H9 (cell line): ENCODE measurements at regions not wholly inside any gene's neighbourhood (a gene's known extent, or its start where the extent isn't known, plus 50 kb on each side); places are given as distances from the start of the nearest gene placed in this dataset.

Source experiments
- DNase-seq: peaks from one replicate; pipeline ENCODE4 v3.0.0-alpha.2; 2017
- H2AFZ ChIP-seq: one replicate; pipeline ENCODE4 v1.6.1; 2013; ENCODE audit warnings: mild to moderate bottlenecking, low read length, control low read depth, moderate library complexity
- H2AK5ac ChIP-seq: 2 replicates; pipeline ENCODE4 v1.6.1; 2013; ENCODE audit warnings: low read length, control low read depth, mixed read lengths; ENCODE audit not compliant: insufficient read length
- H2BK120ac ChIP-seq: one replicate; pipeline ENCODE4 v1.6.1; 2013; ENCODE audit warnings: low read depth, mild to moderate bottlenecking, low read length, control low read depth, inconsistent platforms; ENCODE audit not compliant: poor library complexity, severe bottlenecking
- H2BK12ac ChIP-seq: 2 replicates; pipeline ENCODE4 v1.6.1; 2013; ENCODE audit warnings: low read length, control low read depth, mixed read lengths, low read depth; ENCODE audit not compliant: insufficient read length
- H2BK15ac ChIP-seq: 2 replicates; pipeline ENCODE4 v1.6.1; 2013; ENCODE audit warnings: low read depth, low read length, control low read depth
- H2BK20ac ChIP-seq: one replicate; pipeline ENCODE4 v1.6.1; 2013; ENCODE audit warnings: low read depth, mild to moderate bottlenecking, low read length, control low read depth, inconsistent platforms; ENCODE audit not compliant: poor library complexity, severe bottlenecking
- H2BK5ac ChIP-seq: 2 replicates; pipeline ENCODE4 v1.6.1; 2013; ENCODE audit warnings: low read length, control low read depth, mixed read lengths; ENCODE audit not compliant: insufficient read length
- H3K14ac ChIP-seq: 2 replicates; pipeline ENCODE4 v1.6.1; 2013; ENCODE audit warnings: low read length, control low read depth; ENCODE audit not compliant: insufficient read depth
- H3K18ac ChIP-seq: 2 replicates; pipeline ENCODE4 v1.6.1; 2013; ENCODE audit warnings: low read depth, mild to moderate bottlenecking, mixed read lengths, low read length, control low read depth; ENCODE audit not compliant: insufficient read length
- H3K23ac ChIP-seq: 2 replicates; pipeline ENCODE4 v1.6.1; 2013; ENCODE audit warnings: low read length, control low read depth, mixed read lengths, low read depth; ENCODE audit not compliant: insufficient read length
- H3K23me2 ChIP-seq: 2 replicates; pipeline ENCODE4 v1.6.1; 2013; ENCODE audit warnings: low read depth, mild to moderate bottlenecking, mixed read lengths, low read length, control low read depth; ENCODE audit not compliant: insufficient read length, poor library complexity, severe bottlenecking
- H3K27ac ChIP-seq: 2 replicates; pipeline ENCODE4 v1.5.1; 2013; ENCODE audit warnings: low read length, control low read depth, mixed read lengths, low read depth; ENCODE audit not compliant: insufficient read length
- H3K27me3 ChIP-seq: 2 replicates; pipeline ENCODE4 v1.6.1; 2013; ENCODE audit warnings: low read length, control low read depth, inconsistent platforms; ENCODE audit not compliant: insufficient read depth
- H3K4ac ChIP-seq: 2 replicates; pipeline ENCODE4 v1.6.1; 2013; ENCODE audit warnings: low read depth, mild to moderate bottlenecking, control low read depth, inconsistent platforms, low read length, moderate library complexity
- H3K4me1 ChIP-seq: 2 replicates; pipeline ENCODE4 v1.6.1; 2013; ENCODE audit warnings: low read length, control low read depth, inconsistent platforms; ENCODE audit not compliant: insufficient read depth
- H3K4me2 ChIP-seq: 2 replicates; pipeline ENCODE4 v1.6.1; 2013; ENCODE audit warnings: low read length, control low read depth, mixed read lengths; ENCODE audit not compliant: insufficient read length, insufficient read depth
- H3K56ac ChIP-seq: 2 replicates; pipeline ENCODE4 v1.6.1; 2013; ENCODE audit warnings: low read depth, mild to moderate bottlenecking, mixed read lengths, low read length, control low read depth; ENCODE audit not compliant: insufficient read length
- H3K79me1 ChIP-seq: 2 replicates; pipeline ENCODE4 v1.6.1; 2013; ENCODE audit warnings: low read depth, mild to moderate bottlenecking, moderate library complexity, low read length, control low read depth, inconsistent platforms; ENCODE audit not compliant: insufficient read depth, poor library complexity, severe bottlenecking
- H3K79me2 ChIP-seq: 2 replicates; pipeline ENCODE4 v1.6.1; 2013; ENCODE audit warnings: low read length, control low read depth, inconsistent platforms; ENCODE audit not compliant: insufficient read depth
- H3K9ac ChIP-seq: 2 replicates; pipeline ENCODE4 v1.6.1; 2013; ENCODE audit warnings: low read length, control low read depth, mixed read lengths; ENCODE audit not compliant: insufficient read length; ENCODE audit errors: extremely low read depth
- H3K9me3 ChIP-seq: one replicate; pipeline ENCODE4 v1.6.1; 2013; ENCODE audit warnings: low read depth, low read length, inconsistent platforms; ENCODE audit not compliant: control insufficient read depth
- H3T11ph ChIP-seq: one replicate; pipeline ENCODE4 v1.6.1; 2013; ENCODE audit warnings: mild to moderate bottlenecking, low read length, control low read depth, inconsistent platforms
- H4K20me1 ChIP-seq: one replicate; pipeline ENCODE4 v1.6.1; 2013; ENCODE audit not compliant: control insufficient read depth, insufficient read length, insufficient read depth
- H4K5ac ChIP-seq: 2 replicates; pipeline ENCODE4 v1.6.1; 2013; ENCODE audit warnings: low read depth, mild to moderate bottlenecking, mixed read lengths, low read length, control low read depth; ENCODE audit not compliant: insufficient read length
- H4K8ac ChIP-seq: replicated peaks from 2 replicates; pipeline ENCODE4 v1.6.1; 2013; ENCODE audit warnings: low read length, control low read depth, mixed read lengths, low read depth; ENCODE audit not compliant: insufficient read length
- H4K91ac ChIP-seq: 2 replicates; pipeline ENCODE4 v1.6.1; 2013; ENCODE audit warnings: low read depth, mild to moderate bottlenecking, moderate library complexity, mixed read lengths, low read length, control low read depth; ENCODE audit not compliant: insufficient read length
- H3K27ac Mint-ChIP-seq, 3 experiments: 2 replicates in 2 of 3; 3 replicates in 1 of 3; pipeline ENCODE4 v1.8.0; 2020 to 2021; ENCODE audit warnings: mixed read lengths in 3 of 3, mild to moderate bottlenecking in 1 of 3, moderate library complexity in 1 of 3
- H3K27me3 Mint-ChIP-seq: 2 replicates; pipeline ENCODE4 v1.8.0; 2021; ENCODE audit warnings: low read depth, mild to moderate bottlenecking, moderate library complexity, mixed read lengths
- H3K36me3 Mint-ChIP-seq, 3 experiments: 2 replicates in 2 of 3; 3 replicates in 1 of 3; pipeline ENCODE4 v1.8.0; 2020 to 2021; ENCODE audit warnings: low read depth in 3 of 3, mixed read lengths in 3 of 3; ENCODE audit not compliant: insufficient read depth in 1 of 3
- H3K4me1 Mint-ChIP-seq, 2 experiments: 2 replicates each; pipeline ENCODE4 v1.8.0; 2020; ENCODE audit warnings: mixed read lengths in 2 of 2
- H3K4me3 Mint-ChIP-seq, 2 experiments: 2 replicates in 1 of 2; 3 replicates in 1 of 2; pipeline ENCODE4 v1.8.0; 2020 to 2021; ENCODE audit warnings: mild to moderate bottlenecking in 2 of 2, mixed read lengths in 2 of 2, moderate library complexity in 1 of 2
- H3K9me3 Mint-ChIP-seq, 2 experiments: 2 replicates in 1 of 2; 3 replicates in 1 of 2; pipeline ENCODE4 v1.8.0; 2020; ENCODE audit warnings: mild to moderate bottlenecking in 2 of 2, mixed read lengths in 2 of 2, moderate library complexity in 1 of 2
- WGBS: extraction: QIAGEN DNeasy Blood & Tissue Kit; methylation state at CpG from one replicate; pipeline ENCODE4 v1.1.7; 2013; ENCODE audit warnings: missing lambda C conversion rate, low lambda C conversion rate, mixed read lengths; ENCODE audit not compliant: insufficient read length; ENCODE audit errors: extremely low coverage; 5-methylcytosine and 5-hydroxymethylcytosine counted together
- TF ChIP-seq, protein P1 (sequence below): fragments of 200-600 bp; sonication (generic); conservative IDR thresholded peaks from 3 replicates; pipeline ENCODE4 v1.8.0; 2021; ENCODE audit warnings: antibody characterized with exemption, mild to moderate bottlenecking

DNA sequence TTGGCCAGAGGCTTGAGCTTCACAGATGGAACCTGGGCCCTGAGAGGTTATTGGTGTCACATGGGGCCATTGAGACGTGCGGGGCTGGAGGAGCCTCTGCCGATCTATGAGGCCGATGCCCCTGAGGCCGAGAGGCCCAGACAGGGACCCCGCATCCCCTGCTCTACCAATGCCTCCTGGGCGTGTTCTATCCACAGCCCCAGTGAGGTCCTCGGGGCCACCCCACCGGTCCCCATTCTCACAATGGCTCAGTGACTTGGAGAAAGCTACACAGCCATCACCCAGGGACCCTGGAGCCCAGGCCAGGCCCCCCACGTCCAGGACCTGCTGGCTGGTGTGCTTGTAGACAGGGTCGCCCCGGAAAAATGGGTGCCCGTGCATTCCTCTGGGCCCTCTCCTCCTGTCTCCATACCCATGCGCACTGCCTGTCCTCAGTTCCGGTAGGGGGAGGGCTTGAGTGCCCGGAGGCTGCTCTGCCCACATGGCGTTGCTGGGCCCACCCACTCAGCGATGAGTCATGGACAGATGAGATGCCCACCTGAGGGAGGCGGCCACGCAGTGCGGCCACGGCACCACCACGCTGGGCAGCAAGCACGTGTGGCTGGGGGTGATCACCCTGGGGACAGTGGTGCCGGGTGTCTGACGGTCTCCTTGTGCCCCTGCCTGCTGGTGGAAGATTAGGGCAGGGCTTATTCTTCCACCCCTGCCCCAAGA lies 1224.7 kb downstream of the BRD1 start:
- H3K56ac ChIP-seq = no peak overlapping the region
- no peak overlapping the region for H2AK5ac ChIP-seq
- H3K79me1 ChIP-seq = no peaks in the 10 kb centered on the region
- no peak overlapping the region for H2BK120ac ChIP-seq
- H3T11ph ChIP-seq = no peak overlapping the region
- no peak overlapping the region for H3K4ac ChIP-seq
- H2BK15ac ChIP-seq = no peak overlapping the region
- Mint-ChIP-seq H3K27me3 (peaks cover 1% of the 10 kb centered on the region; the same call in 1 of the 2 replicates), H3K9me3 (peaks cover 7 to 8% of the 10 kb centered on the region in 2 experiments; a peak in 4 of 5 replicates), H3K36me3 (peaks cover 11 to 18% (median 12%) of the 10 kb centered on the region in 3 experiments), H3K4me1 (peaks cover 7 to 11% of the 10 kb centered on the region in 2 experiments), H3K4me3 (no peak overlapping the region), H3K27ac (no peak overlapping the region)
- H3K27me3 ChIP-seq = no peaks in the 10 kb centered on the region
- H4K20me1 ChIP-seq = no peaks in the 10 kb centered on the region
- no peak overlapping the region for H2BK5ac ChIP-seq
- H2BK20ac ChIP-seq = no peak overlapping the region
- no CpG with 5 or more reads among the region's 26 CpGs for WGBS
- no peak overlapping the region for H3K4me2 ChIP-seq
- no peak overlapping the region for H4K5ac ChIP-seq
- H3K9ac ChIP-seq = no peak overlapping the region
- no peak overlapping the region for H4K8ac ChIP-seq
- no peaks in the 10 kb centered on the region for H3K23me2 ChIP-seq
- H3K18ac ChIP-seq = no peak overlapping the region
- no peaks in the 10 kb centered on the region for H3K4me1 ChIP-seq
- no peak overlapping the region for H2BK12ac ChIP-seq
- H3K14ac ChIP-seq = no peak overlapping the region; the same call in 1 of the 2 replicates
- no peak overlapping the region for H3K27ac ChIP-seq
- H3K23ac ChIP-seq = no peak overlapping the region
- no peak for DNase-seq
- H3K79me2 ChIP-seq = peaks cover 2% of the 10 kb centered on the region; the same call in 1 of the 2 replicates
- no peak overlapping the region for H4K91ac ChIP-seq
- H3K9me3 ChIP-seq = no peaks in the 10 kb centered on the region
- TF ChIP-seq, protein P1, sequence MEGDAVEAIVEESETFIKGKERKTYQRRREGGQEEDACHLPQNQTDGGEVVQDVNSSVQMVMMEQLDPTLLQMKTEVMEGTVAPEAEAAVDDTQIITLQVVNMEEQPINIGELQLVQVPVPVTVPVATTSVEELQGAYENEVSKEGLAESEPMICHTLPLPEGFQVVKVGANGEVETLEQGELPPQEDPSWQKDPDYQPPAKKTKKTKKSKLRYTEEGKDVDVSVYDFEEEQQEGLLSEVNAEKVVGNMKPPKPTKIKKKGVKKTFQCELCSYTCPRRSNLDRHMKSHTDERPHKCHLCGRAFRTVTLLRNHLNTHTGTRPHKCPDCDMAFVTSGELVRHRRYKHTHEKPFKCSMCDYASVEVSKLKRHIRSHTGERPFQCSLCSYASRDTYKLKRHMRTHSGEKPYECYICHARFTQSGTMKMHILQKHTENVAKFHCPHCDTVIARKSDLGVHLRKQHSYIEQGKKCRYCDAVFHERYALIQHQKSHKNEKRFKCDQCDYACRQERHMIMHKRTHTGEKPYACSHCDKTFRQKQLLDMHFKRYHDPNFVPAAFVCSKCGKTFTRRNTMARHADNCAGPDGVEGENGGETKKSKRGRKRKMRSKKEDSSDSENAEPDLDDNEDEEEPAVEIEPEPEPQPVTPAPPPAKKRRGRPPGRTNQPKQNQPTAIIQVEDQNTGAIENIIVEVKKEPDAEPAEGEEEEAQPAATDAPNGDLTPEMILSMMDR = no peak
- H2AFZ ChIP-seq = no peak overlapping the region
